HG03196 (cell line): ENCODE measurements at regions not wholly inside any gene's neighbourhood (a gene's known extent, or its start where the extent isn't known, plus 50 kb on each side); places are given as distances from the start of the nearest gene placed in this dataset.
"Not testable (repeated sequence)": the region's sequence is repeated elsewhere in the genome, so short reads cannot be mapped to it uniquely, and the experiment has no call there.

Experiments
- ATAC-seq: cut with Tn5 transposase; IDR thresholded peaks from one replicate; pipeline ENCODE4 v1.9.1; 2021; ENCODE audit not compliant: unreplicated experiment

DNA sequence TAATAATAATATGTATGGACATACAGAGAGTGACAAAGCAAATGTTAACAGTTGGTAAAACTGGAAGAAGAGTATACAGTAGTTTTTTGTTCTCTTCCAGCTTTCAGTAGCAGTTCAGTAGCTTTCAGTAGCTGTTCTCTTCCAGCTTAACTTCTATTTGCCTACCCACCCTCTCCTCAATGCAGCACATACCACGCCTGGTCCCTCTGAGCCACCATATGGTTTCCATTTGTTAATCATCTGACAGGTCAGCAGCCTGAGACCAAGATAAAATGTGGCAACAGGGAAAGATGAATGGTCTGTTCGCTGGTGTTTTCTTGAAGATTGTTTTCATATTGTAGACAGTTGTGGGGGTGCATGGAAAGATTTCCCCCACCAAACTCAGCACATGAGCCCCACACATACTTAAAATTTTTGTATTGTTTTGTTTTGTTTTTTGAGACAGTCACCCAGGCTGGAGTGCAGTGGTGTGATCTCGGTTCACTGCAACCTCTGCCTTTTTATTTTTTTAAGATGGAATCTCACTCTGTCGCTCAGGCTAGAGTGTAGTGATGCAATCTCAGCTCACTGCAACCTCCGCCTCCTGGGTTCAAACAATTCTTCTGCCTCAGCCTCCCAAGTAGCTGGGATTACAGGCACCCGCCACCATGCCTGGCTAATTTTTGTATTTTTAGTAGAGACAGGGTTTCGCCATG lies 56.8 kb downstream of the ATP6V0E2 start:
- not testable (repeated sequence) for ATAC-seq

GRCh38 chr7:149933776-149934175 lies 60.0 kb downstream of the ATP6V0E2 start:
- not testable (repeated sequence) for ATAC-seq

GRCh38 chr7:149947346-149947745 lies 73.6 kb downstream of the ATP6V0E2 start:
- ATAC-seq, result not testable (repeated sequence)

DNA sequence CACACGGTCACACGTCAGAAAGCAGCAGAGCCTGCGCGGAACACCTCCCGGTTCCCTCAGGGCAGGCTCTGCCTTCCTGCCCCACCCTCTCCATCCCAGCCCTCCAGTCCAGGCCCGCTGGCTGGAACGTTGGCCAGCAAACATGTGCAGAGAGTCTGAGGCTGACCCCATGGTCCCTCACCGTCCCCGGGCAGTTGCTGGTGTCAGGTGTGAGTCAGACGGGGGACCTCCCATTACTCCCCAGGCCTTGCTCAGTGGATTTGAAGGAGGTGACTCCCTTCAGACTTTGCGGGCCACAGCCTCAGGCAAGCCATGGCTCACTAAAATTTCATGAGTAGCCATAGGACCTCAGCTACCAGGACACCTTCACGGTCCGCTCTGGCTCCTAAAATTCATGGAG lies 74.7 kb downstream of the ATP6V0E2 start:
- not testable (repeated sequence) for ATAC-seq

GRCh38 chr7:149949863-149950577 lies 76.3 kb downstream of the ATP6V0E2 start:
- ATAC-seq, result not testable (repeated sequence)

- ATAC-seq, result not testable (repeated sequence)
Observed at GRCh38 chr7:149950578-149950924, 76.8 kb downstream of the ATP6V0E2 start.

DNA sequence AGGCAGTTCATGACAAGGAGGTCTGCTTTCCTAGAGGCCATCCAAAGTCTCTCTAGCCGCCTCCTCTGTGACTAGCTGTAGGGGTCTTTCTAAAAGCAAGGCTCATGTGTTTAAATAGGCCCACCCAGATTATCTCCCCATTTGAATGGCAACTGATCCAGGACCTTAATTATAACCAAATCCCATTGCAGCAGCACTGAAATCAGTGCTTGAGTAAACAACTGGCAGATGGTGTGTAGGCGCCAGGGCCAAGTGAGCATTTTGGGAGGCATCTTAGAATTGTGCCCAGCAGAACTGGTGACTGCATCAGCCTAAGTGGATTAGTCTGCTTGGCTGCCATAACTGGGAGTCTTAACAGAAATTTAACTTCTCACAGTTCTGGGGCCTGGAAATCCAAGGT lies 77.8 kb downstream of the ATP6V0E2 start:
- not testable (repeated sequence) for ATAC-seq

DNA sequence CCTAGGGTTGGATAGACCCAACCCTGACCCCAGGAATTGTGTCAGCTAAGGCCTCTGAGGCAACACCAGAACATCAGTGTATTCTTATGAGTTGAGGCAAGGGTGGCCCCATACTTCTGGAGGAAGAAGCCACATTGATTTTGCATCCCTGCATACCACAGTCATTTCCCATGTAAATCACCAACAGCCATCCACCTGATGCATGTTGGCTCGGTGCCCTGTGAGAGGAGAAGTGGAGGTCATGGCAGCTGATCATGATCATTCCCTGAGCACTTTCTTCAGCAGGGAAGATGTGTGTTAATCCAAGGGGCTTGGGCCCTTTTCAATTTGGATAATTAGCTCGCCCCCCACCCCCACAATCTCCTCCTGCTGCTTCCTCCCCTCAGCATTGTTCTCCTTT lies 85.1 kb downstream of the ATP6V0E2 start:
- not testable (repeated sequence) for ATAC-seq

- ATAC-seq, result not testable (repeated sequence)
Observed at GRCh38 chr7:149960863-149961262, 87.1 kb downstream of the ATP6V0E2 start.

- not testable (repeated sequence) for ATAC-seq
Observed at GRCh38 chr7:149961878-149962277, 88.1 kb downstream of the ATP6V0E2 start.

GRCh38 chr7:149962685-149963319 lies 89.0 kb downstream of the ATP6V0E2 start:
- ATAC-seq, result not testable (repeated sequence)

- ATAC-seq, result not testable (repeated sequence)
Observed at GRCh38 chr7:149963985-149964384, 90.2 kb downstream of the ATP6V0E2 start.

DNA sequence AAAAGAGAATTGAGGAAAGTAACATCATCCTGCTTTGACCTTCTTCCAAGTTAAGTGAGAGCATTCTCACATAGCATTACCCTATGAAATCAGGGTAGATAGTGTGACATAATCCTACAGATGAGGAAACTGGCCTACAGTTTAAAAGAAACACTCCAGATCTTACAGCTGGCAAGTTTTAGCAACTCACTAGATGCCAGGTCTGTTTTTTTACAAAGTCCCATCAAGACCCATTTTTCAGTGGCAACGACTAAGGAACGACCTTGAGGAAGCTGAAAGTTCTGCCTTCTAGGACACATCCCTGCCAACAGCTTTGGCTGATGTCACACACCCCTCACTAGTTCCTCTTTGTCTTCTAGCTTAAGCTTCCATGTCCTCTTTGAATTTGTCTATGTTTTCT lies 92.7 kb downstream of the ATP6V0E2 start:
- not testable (repeated sequence) for ATAC-seq

DNA sequence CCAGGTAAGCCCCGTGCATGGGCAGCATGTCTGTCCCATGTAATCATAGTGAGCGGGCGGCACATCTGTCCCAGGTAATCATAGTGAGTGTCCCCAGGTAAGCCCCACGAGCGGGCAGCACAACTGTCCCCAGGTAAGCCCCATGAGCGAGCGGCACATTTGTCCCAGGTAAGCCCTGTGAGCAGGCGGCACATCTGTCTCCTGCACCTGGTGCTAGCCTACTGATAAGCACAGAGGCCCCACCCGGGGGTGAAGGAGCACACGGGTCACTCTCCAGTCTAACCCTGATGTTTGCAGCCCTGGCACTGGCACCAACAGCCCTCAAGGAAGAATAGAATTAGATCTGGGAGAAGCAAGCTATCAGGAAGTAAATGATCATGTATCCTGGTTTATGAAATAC lies 99.2 kb downstream of the ATP6V0E2 start:
- not testable (repeated sequence) for ATAC-seq

DNA sequence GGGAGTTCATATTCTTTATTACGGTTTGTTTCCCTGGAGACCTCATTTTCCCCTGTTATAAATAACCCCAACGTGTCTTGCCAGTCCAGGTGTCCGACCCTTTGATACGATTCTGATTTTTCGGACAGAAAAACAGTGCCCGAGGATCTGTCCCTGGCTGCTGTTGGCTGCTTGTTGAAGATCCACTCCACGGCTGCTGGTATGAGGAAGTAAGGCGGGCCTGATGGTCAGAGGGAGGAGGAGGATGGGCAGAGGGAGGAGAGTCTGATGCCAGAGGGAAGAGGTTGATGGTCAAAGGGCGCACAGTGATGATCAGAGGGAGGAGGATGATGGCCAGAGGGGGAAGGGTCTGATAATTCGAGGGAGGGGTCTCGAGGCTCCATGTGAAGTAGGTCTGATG lies 99.9 kb downstream of the ATP6V0E2 start:
- ATAC-seq, result not testable (repeated sequence)

GRCh38 chr7:149975608-149976007 lies 101.8 kb downstream of the ATP6V0E2 start:
- not testable (repeated sequence) for ATAC-seq

- not testable (repeated sequence) for ATAC-seq
Observed at GRCh38 chr7:149978537-149978936, 104.8 kb downstream of the ATP6V0E2 start.

DNA sequence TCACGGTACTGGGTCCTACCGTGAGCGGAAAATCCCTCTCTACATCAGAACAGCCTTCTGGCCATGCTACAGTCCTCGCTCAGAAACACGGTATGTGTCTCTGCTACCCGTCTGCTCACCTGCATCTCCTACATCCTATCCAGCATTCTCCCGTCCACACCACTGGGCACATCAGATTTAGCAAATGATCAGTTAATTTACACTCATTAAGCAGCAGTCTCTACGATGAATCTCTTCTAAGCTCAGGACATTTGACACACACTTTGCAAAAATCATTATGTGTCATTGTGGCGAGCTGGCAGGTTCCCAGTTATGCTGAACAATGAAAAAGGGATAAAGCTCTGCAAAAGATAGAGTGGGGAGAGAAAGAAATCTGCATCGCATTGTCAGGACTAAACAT lies 105.2 kb downstream of the ATP6V0E2 start:
- ATAC-seq, result not testable (repeated sequence)

GRCh38 chr7:149982537-149983112 lies 108.9 kb downstream of the ATP6V0E2 start:
- not testable (repeated sequence) for ATAC-seq

DNA sequence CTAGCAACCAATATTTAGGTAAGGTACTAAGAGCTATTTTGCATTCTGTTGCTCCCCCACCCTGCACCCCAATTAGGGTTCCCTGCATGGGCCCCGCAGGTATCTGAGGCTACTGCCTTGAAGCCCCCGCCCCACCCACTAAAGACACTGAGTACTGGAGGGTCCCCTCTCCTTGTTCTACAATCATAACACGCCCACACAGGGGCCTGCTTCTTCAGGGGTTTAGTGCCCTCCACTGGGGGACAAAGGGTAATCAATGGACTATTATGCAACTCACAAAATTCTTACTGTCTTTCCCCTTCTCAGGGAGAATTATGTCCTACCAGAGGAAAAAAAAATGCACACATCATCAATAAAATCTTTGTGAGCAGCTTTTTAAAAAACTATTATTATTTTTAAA lies 113.1 kb downstream of the ATP6V0E2 start:
- not testable (repeated sequence) for ATAC-seq

DNA sequence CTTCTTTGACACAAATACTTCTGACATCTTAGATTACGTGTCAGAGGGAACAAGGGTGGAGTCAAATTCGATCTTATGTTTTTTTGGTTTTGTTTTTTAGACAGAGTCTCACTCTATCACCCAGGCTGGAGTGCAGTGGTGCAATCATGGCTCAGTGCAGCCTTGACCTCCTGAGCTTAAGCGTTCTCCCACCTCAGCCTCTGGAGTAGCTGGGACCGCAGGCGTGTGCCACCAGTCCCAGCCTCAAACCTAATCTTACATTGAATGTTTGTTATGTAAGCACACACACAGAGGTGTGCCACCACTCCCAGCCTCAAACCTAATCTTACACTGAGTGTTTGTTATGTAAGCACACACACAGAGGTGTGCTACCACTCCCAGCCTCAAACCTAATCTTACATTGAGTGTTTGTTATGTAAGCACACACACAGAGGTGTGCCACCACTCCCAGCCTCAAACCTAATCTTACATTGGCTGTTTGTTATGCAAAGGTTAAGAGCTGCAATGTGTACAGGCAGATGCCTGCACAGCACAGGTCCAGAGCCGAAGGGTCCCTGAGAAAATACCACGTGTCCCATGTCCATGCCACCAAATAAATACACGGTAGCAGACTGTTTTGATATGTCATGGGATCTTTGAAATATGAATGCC lies 118.0 kb downstream of the ATP6V0E2 start:
- not testable (repeated sequence) for ATAC-seq
